GM19468 (cell line): ENCODE measurements at regions not wholly inside any gene's neighbourhood (a gene's known extent, or its start where the extent isn't known, plus 50 kb on each side); places are given as distances from the start of the nearest gene placed in this dataset.
"Not testable (repeated sequence)": the region's sequence is repeated elsewhere in the genome, so short reads cannot be mapped to it uniquely, and the experiment has no call there.

Experiments
- ATAC-seq: cut with Tn5 transposase; IDR thresholded peaks from one replicate; pipeline ENCODE4 v1.9.1; 2021; ENCODE audit warnings: mild to moderate bottlenecking, moderate library complexity, moderate number of reproducible peaks; ENCODE audit not compliant: unreplicated experiment; ENCODE audit errors: extremely low read depth

GRCh38 chr7:123327661-123328060 lies 127.9 kb upstream of the SLC13A1 start:
- no peak for ATAC-seq

- no peak for ATAC-seq
These were observed 124.5 kb upstream of the SLC13A1 start for GRCh38 chr7:123324283-123324682.

GRCh38 chr7:123323689-123324088 lies 123.9 kb upstream of the SLC13A1 start:
- no peak for ATAC-seq

- ATAC-seq = not testable (repeated sequence)
These were observed 121.8 kb upstream of the SLC13A1 start for GRCh38 chr7:123321578-123321977.

GRCh38 chr7:123319911-123320310 lies 120.1 kb upstream of the SLC13A1 start:
- no peak for ATAC-seq

- no peak for ATAC-seq
These were observed 115.1 kb upstream of the SLC13A1 start for GRCh38 chr7:123314886-123315285.

- no peak for ATAC-seq
These were observed 108.6 kb upstream of the SLC13A1 start for GRCh38 chr7:123308254-123308951.

GRCh38 chr7:123305840-123306375 lies 106.1 kb upstream of the SLC13A1 start:
- no peak for ATAC-seq

- no peak for ATAC-seq
These were observed 104.2 kb upstream of the SLC13A1 start for GRCh38 chr7:123303926-123304325.

GRCh38 chr7:123296965-123297364 lies 97.2 kb upstream of the SLC13A1 start:
- no peak for ATAC-seq

GRCh38 chr7:123293710-123294109 lies 93.9 kb upstream of the SLC13A1 start:
- ATAC-seq = no peak

- ATAC-seq = no peak
These were observed 92.5 kb upstream of the SLC13A1 start for GRCh38 chr7:123292227-123292626.

GRCh38 chr7:123289200-123289599 lies 89.4 kb upstream of the SLC13A1 start:
- ATAC-seq = no peak

GRCh38 chr7:123285076-123285700 lies 85.4 kb upstream of the SLC13A1 start:
- ATAC-seq = no peak

- no peak for ATAC-seq
These were observed 83.6 kb upstream of the SLC13A1 start for GRCh38 chr7:123283373-123283772.

- ATAC-seq = no peak
These were observed 82.4 kb upstream of the SLC13A1 start for GRCh38 chr7:123282181-123282580.

- no peak for ATAC-seq
These were observed 80.2 kb upstream of the SLC13A1 start for GRCh38 chr7:123279949-123280348.

GRCh38 chr7:123275036-123275753 lies 75.4 kb upstream of the SLC13A1 start:
- ATAC-seq = no peak

- ATAC-seq = no peak
These were observed 73.4 kb upstream of the SLC13A1 start for GRCh38 chr7:123273185-123273584.

- ATAC-seq = no peak
These were observed 72.1 kb upstream of the SLC13A1 start for GRCh38 chr7:123271856-123272255.

GRCh38 chr7:123271231-123271630 lies 71.5 kb upstream of the SLC13A1 start:
- ATAC-seq = no peak
